B cell (primary cell): ENCODE measurements at regions not wholly inside any gene's neighbourhood (a gene's known extent, or its start where the extent isn't known, plus 50 kb on each side); places are given as distances from the start of the nearest gene placed in this dataset.

Experiments used
- ATAC-seq: fragments of 200-7000 bp; cut with Tn5 transposase; one replicate; pipeline ENCODE4 v1.10.0; 2021; ENCODE audit warnings: low read depth, mild to moderate bottlenecking, moderate number of reproducible peaks, moderate library complexity
- CTCF ChIA-PET: fragments of 350-600 bp; sonication (Branson Sonifier 250); formaldehyde crosslinking; loops from one replicate; lab custom pipeline; 2021; ENCODE audit warnings: antibody characterized with exemption, inconsistent platforms; lab: Charles Lee
- POLR2A ChIA-PET: fragments of 350-600 bp; sonication (Branson Sonifier 250); formaldehyde crosslinking; loops from one replicate; lab custom pipeline; 2021; ENCODE audit warnings: antibody characterized with exemption; lab: Charles Lee
- DNase-seq: peaks from one replicate; pipeline ENCODE4 v3.0.0; 2013
- H2AFZ ChIP-seq: 2 replicates; pipeline ENCODE4 v1.6.1; 2012; ENCODE audit warnings: mild to moderate bottlenecking, low read depth, low read length; ENCODE audit not compliant: insufficient read depth, poor library complexity, severe bottlenecking
- H3K27ac ChIP-seq, 2 donors: 1 replicate in 1 of 2; 2 replicates in 1 of 2; pipeline ENCODE4 v1.5.1; 2012 to 2013; ENCODE audit warnings: low read length in 2 of 2, mild to moderate bottlenecking in 2 of 2, moderate library complexity in 1 of 2
- H3K27me3 ChIP-seq, 4 experiments: fragments of 200-600 bp in 1 of 4; sonication (generic) in 1 of 4; replicated peaks in 1 of 4; 1 replicate in 2 of 4; 2 replicates in 2 of 4; pipeline versions ENCODE4 v1.6.1 to v1.7.0; 2013 to 2016; ENCODE audit warnings: low read length in 3 of 4, mild to moderate bottlenecking in 2 of 4, mixed read lengths in 1 of 4, moderate library complexity in 1 of 4; ENCODE audit not compliant: insufficient read depth in 4 of 4, control insufficient read depth in 3 of 4; ENCODE audit errors: control extremely low read depth in 1 of 4
- H3K36me3 ChIP-seq, 2 experiments: replicated peaks in 1 of 2; 1 replicate in 1 of 2; 2 replicates in 1 of 2; pipeline versions ENCODE4 v1.6.1 to v1.7.1; 2013; ENCODE audit warnings: low read length in 1 of 2; ENCODE audit not compliant: insufficient read depth in 2 of 2, control insufficient read depth in 1 of 2; ENCODE audit errors: control extremely low read depth in 1 of 2, extremely low read depth in 1 of 2
- H3K4me1 ChIP-seq, 2 donors: fragments of 200-600 bp in 1 of 2; sonication (generic) in 1 of 2; 1 replicate in 1 of 2; 2 replicates in 1 of 2; pipeline versions ENCODE4 v1.5.1 to v1.6.1; 2013 to 2017; ENCODE audit warnings: low read length in 2 of 2; ENCODE audit not compliant: control insufficient read depth in 2 of 2, insufficient read depth in 2 of 2
- H3K4me2 ChIP-seq: replicated peaks from 2 replicates; pipeline ENCODE3; 2012; ENCODE audit warnings: mild to moderate bottlenecking, low read depth, low read length; ENCODE audit not compliant: poor library complexity, severe bottlenecking
- H3K4me3 ChIP-seq, 5 experiments: fragments of 200-600 bp in 1 of 5; sonication (generic) in 1 of 5; 1 replicate in 3 of 5; 2 replicates in 2 of 5; pipeline versions ENCODE4 v1.5.1 to v1.7.0; 2011 to 2016; ENCODE audit warnings: low read length in 4 of 5, mild to moderate bottlenecking in 4 of 5, low read depth in 2 of 5, control low read depth in 1 of 5, moderate library complexity in 1 of 5; ENCODE audit not compliant: insufficient read depth in 1 of 5; ENCODE audit errors: control extremely low read depth in 1 of 5, extremely low read depth in 1 of 5
- H3K79me2 ChIP-seq: fragments of 200-600 bp; sonication (generic); one replicate; pipeline ENCODE4 v1.6.0; 2016; ENCODE audit warnings: low read length; ENCODE audit not compliant: control insufficient read depth, insufficient read depth
- H3K9ac ChIP-seq: fragments of 200-600 bp; sonication (generic); 2 replicates; pipeline ENCODE4 v1.6.1; 2017; ENCODE audit warnings: mild to moderate bottlenecking, low read length, moderate library complexity
- H3K9me3 ChIP-seq, 3 donors: one replicate each; pipeline versions ENCODE4 v1.6.1 to v1.7.1; 2013; ENCODE audit warnings: low read length in 2 of 3; ENCODE audit not compliant: control insufficient read depth in 2 of 3, insufficient read depth in 1 of 3; ENCODE audit errors: control extremely low read depth in 1 of 3
- H4K20me1 ChIP-seq: 2 replicates; pipeline ENCODE4 v1.6.0; 2012; ENCODE audit warnings: mild to moderate bottlenecking, low read length; ENCODE audit not compliant: insufficient read depth, control insufficient read depth, poor library complexity, severe bottlenecking
- H3K27ac Mint-ChIP-seq: one replicate; pipeline ENCODE4 v1.8.0; 2021; ENCODE audit warnings: mixed read lengths
- H3K27me3 Mint-ChIP-seq: one replicate; pipeline ENCODE4 v1.8.0; 2021; ENCODE audit warnings: mixed read lengths
- H3K4me1 Mint-ChIP-seq: one replicate; pipeline ENCODE4 v1.8.0; 2021; ENCODE audit warnings: mixed read lengths
- H3K4me3 Mint-ChIP-seq: one replicate; pipeline ENCODE4 v1.8.0; 2021; ENCODE audit warnings: mixed read lengths
- H3K9me3 Mint-ChIP-seq: one replicate; pipeline ENCODE4 v1.8.0; 2022; ENCODE audit warnings: mixed read lengths; ENCODE audit not compliant: insufficient read depth
- CTCF ChIP-seq: fragments of 200-600 bp; IDR thresholded peaks from one replicate; pipeline ENCODE4 v1.8.0; 2022; ENCODE audit warnings: antibody characterized with exemption, mild to moderate bottlenecking
- EZH2 ChIP-seq: IDR thresholded peaks from 2 replicates; pipeline ENCODE4 v1.6.1; 2012; ENCODE audit warnings: borderline replicate concordance, low read depth, mild to moderate bottlenecking, moderate library complexity, low read length; ENCODE audit not compliant: insufficient read depth, poor library complexity, severe bottlenecking
- WGBS: methylation state at CpG from one replicate; pipeline ENCODE4 v1.1.5; 2013; ENCODE audit warnings: missing lambda C conversion rate; ENCODE audit not compliant: insufficient coverage; 5-methylcytosine and 5-hydroxymethylcytosine counted together
- intact Hi-C: fragments of 100-400 bp; cut with micrococcal nuclease; formaldehyde crosslinking; loops from one replicate; pipeline ENCODE4 v1.10.0; 2022

- Histone ChIP-seq H2AFZ (no peak overlapping the region), H3K27me3 (peaks cover 0 to 4% (median 0%) of the 10 kb centered on the region in 4 experiments), H3K36me3 (no peaks in the 10 kb centered on the region), H4K20me1 (no peaks in the 10 kb centered on the region), H3K9me3 (peaks cover 0 to 9% (median 0%) of the 10 kb centered on the region in 3 donors), H3K4me1 (peaks cover 0 to 5% of the 10 kb centered on the region in 2 donors), H3K79me2 (no peaks in the 10 kb centered on the region), H3K9ac (no peak overlapping the region), H3K27ac (no peak overlapping the region), H3K4me3 (no peak overlapping the region), H3K4me2 (no peak overlapping the region)
- H3K4me1 Mint-ChIP-seq = peaks cover 3% of the 10 kb centered on the region
- no peak for DNase-seq
- ChIA-PET POLR2A (no interaction called here), CTCF (no interaction called here)
- no peak for ATAC-seq
- H3K27ac Mint-ChIP-seq = no peak overlapping the region
- no peak for TF ChIP-seq EZH2
- no peak for TF ChIP-seq CTCF
- 95% methylated on average over 2 of the region's 3 CpGs for WGBS
- peaks cover 25% of the 10 kb centered on the region for H3K27me3 Mint-ChIP-seq
- no peaks in the 10 kb centered on the region for H3K9me3 Mint-ChIP-seq
- no peak overlapping the region for H3K4me3 Mint-ChIP-seq
- intact Hi-C loops = no loop called here
Observed at GRCh38 chr2:8138525-8138922, 543.3 kb upstream of the ID2 start.

GRCh38 chr2:8138923-8139667 is 542.8 kb upstream of the ID2 start:
- H3K27ac Mint-ChIP-seq = no peak overlapping the region
- H3K4me3 Mint-ChIP-seq = no peak overlapping the region
- TF ChIP-seq EZH2 (no peak), CTCF (no peak)
- POLR2A ChIA-PET = no interaction called here
- H3K27ac ChIP-seq = no peak overlapping the region
- H3K4me1 ChIP-seq = peaks cover 0 to 5% of the 10 kb centered on the region in 2 donors
- peaks cover 25% of the 10 kb centered on the region for H3K27me3 Mint-ChIP-seq
- no peak overlapping the region for H3K4me3 ChIP-seq
- no peak for ATAC-seq
- H3K9me3 ChIP-seq = peaks cover 0 to 9% (median 0%) of the 10 kb centered on the region in 3 donors
- intact Hi-C loops = no loop called here
- WGBS = 85% methylated on average over 2 of the region's 10 CpGs
- H3K79me2 ChIP-seq = no peaks in the 10 kb centered on the region
- no peak overlapping the region for H2AFZ ChIP-seq
- no peak for DNase-seq
- CTCF ChIA-PET = no interaction called here
- no peaks in the 10 kb centered on the region for H3K9me3 Mint-ChIP-seq
- H3K36me3 ChIP-seq = no peaks in the 10 kb centered on the region
- no peaks in the 10 kb centered on the region for H4K20me1 ChIP-seq
- H3K9ac ChIP-seq = no peak overlapping the region
- no peak overlapping the region for H3K4me2 ChIP-seq
- H3K4me1 Mint-ChIP-seq = peaks cover 3% of the 10 kb centered on the region
- peaks cover 0 to 3% (median 0%) of the 10 kb centered on the region in 4 experiments for H3K27me3 ChIP-seq
